ENCODE measurements at regions not wholly inside any gene's neighbourhood (a gene's known extent, or its start where the extent isn't known, plus 50 kb on each side); places are given as distances from the start of the nearest gene placed in this dataset.

DNA sequence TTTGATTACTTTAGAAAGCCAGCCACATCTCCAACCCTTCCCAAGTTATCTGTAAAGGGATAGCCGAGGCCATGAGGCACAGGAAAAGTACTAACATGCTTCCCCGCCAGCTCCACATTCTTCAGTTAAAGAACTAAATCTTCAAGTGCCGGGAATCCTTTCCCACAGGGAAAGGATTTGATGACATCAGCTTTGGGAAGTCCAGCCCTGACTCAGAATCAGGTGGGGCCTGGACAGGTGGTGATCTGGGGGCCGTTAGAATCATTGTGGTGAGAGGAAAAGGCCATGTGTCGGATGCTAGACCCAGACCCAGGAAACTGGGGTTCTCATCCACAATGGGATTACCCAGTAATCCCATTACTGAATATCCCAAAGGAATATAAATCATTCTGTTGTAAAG, 580.0 kb downstream of the QKI start:
- Histone ChIP-seq H3K79me1 (ENCODE audit: insufficient read depth, low read depth, low read length, poor library complexity, severe bottlenecking) (no peaks in the 10 kb centered on the region), H2BK120ac (ENCODE audit: low read depth, low read length, poor library complexity, severe bottlenecking) (no peak overlapping the region), H3K4me2 (ENCODE audit: insufficient read depth, insufficient read length, low read length) (no peak overlapping the region), H2AFZ (ENCODE audit: low read length) (no peak overlapping the region), H3K27me3 (ENCODE audit: insufficient read depth, low read length) (no peaks in the 10 kb centered on the region), H3K4me1 (ENCODE audit: insufficient read depth, low read length) (no peaks in the 10 kb centered on the region), H3K27ac (ENCODE audit: insufficient read length, low read depth, low read length) (no peak overlapping the region), H3K14ac (ENCODE audit: insufficient read depth, low read length) (no peak overlapping the region), H3K56ac (ENCODE audit: insufficient read length, low read depth, low read length) (no peak overlapping the region), H2AK5ac (ENCODE audit: insufficient read length, low read length) (no peak overlapping the region), H3K9ac (ENCODE audit: extremely low read depth, insufficient read length, low read length) (no peak overlapping the region), H4K5ac (ENCODE audit: insufficient read length, low read depth, low read length) (no peak overlapping the region), H3K23ac (ENCODE audit: insufficient read length, low read depth, low read length) (no peak overlapping the region), H3T11ph (ENCODE audit: low read length) (no peak overlapping the region), H4K20me1 (ENCODE audit: control insufficient read depth, insufficient read depth, insufficient read length) (no peaks in the 10 kb centered on the region), H3K9me3 (ENCODE audit: control insufficient read depth, low read depth, low read length) (no peaks in the 10 kb centered on the region), H4K91ac (ENCODE audit: insufficient read length, low read depth, low read length) (no peak overlapping the region), H3K79me2 (ENCODE audit: insufficient read depth, low read length) (no peaks in the 10 kb centered on the region), H2BK15ac (ENCODE audit: low read depth, low read length) (no peak overlapping the region), H2BK5ac (ENCODE audit: insufficient read length, low read length) (no peak overlapping the region), H2BK20ac (ENCODE audit: low read depth, low read length, poor library complexity, severe bottlenecking) (no peak overlapping the region), H3K4ac (ENCODE audit: low read depth, low read length) (no peak overlapping the region), H4K8ac (replicated peaks; ENCODE audit: insufficient read length, low read depth, low read length) (no peak overlapping the region), H3K23me2 (ENCODE audit: insufficient read length, low read depth, low read length, poor library complexity, severe bottlenecking) (no peaks in the 10 kb centered on the region), H2BK12ac (ENCODE audit: insufficient read length, low read depth, low read length) (no peak overlapping the region), H3K18ac (ENCODE audit: insufficient read length, low read depth, low read length) (no peak overlapping the region)
- H3K36me3 Mint-ChIP-seq (ENCODE audit: insufficient read depth in 1 of 3, low read depth in 3 of 3) = no peaks in the 10 kb centered on the region
- WGBS (ENCODE audit: extremely low coverage, insufficient read length, low lambda C conversion rate) = no CpG with 5 or more reads among the region's 5 CpGs
- no peak overlapping the region for H3K4me3 Mint-ChIP-seq
- no peak overlapping the region for H3K27ac Mint-ChIP-seq
- no peaks in the 10 kb centered on the region; the same call in 1 of the 2 replicates for H3K27me3 Mint-ChIP-seq (ENCODE audit: low read depth)
- TF ChIP-seq, protein P1, sequence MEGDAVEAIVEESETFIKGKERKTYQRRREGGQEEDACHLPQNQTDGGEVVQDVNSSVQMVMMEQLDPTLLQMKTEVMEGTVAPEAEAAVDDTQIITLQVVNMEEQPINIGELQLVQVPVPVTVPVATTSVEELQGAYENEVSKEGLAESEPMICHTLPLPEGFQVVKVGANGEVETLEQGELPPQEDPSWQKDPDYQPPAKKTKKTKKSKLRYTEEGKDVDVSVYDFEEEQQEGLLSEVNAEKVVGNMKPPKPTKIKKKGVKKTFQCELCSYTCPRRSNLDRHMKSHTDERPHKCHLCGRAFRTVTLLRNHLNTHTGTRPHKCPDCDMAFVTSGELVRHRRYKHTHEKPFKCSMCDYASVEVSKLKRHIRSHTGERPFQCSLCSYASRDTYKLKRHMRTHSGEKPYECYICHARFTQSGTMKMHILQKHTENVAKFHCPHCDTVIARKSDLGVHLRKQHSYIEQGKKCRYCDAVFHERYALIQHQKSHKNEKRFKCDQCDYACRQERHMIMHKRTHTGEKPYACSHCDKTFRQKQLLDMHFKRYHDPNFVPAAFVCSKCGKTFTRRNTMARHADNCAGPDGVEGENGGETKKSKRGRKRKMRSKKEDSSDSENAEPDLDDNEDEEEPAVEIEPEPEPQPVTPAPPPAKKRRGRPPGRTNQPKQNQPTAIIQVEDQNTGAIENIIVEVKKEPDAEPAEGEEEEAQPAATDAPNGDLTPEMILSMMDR (conservative IDR thresholded peaks at IDR 0.05) = no peak
- no peaks in the 10 kb centered on the region for H3K9me3 Mint-ChIP-seq
- no peak for DNase-seq
- H3K4me1 Mint-ChIP-seq = no peaks in the 10 kb centered on the region; a peak in 1 of 4 replicates

All from H9 (cell line).